ENCODE measurements at regions not wholly inside any gene's neighbourhood (a gene's known extent, or its start where the extent isn't known, plus 50 kb on each side); places are given as distances from the start of the nearest gene placed in this dataset.

DNA sequence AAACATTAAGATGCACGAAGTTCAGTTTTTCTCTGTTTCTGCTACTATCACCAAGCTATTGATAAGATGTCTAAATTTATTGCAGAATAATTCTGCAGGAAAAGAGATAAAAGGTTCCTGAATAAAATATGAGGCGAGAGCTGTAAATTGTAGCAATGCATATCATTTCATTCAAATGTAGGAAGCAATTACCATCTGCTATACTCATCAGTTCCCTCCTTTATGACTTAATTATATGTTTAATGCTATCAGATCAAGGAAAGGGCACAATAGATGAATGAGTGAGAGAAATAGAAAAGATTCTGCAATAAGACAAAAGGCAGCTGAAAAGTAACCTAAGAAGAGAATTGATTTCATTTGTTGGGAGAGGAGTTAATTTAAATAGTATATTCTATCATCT lies 108.2 kb upstream of the GALNT5 start:
- no peak for TF ChIP-seq POLR2AphosphoS5 (IDR thresholded peaks at IDR 0.05)
- TF ChIP-seq, protein P1, sequence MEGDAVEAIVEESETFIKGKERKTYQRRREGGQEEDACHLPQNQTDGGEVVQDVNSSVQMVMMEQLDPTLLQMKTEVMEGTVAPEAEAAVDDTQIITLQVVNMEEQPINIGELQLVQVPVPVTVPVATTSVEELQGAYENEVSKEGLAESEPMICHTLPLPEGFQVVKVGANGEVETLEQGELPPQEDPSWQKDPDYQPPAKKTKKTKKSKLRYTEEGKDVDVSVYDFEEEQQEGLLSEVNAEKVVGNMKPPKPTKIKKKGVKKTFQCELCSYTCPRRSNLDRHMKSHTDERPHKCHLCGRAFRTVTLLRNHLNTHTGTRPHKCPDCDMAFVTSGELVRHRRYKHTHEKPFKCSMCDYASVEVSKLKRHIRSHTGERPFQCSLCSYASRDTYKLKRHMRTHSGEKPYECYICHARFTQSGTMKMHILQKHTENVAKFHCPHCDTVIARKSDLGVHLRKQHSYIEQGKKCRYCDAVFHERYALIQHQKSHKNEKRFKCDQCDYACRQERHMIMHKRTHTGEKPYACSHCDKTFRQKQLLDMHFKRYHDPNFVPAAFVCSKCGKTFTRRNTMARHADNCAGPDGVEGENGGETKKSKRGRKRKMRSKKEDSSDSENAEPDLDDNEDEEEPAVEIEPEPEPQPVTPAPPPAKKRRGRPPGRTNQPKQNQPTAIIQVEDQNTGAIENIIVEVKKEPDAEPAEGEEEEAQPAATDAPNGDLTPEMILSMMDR (IDR thresholded peaks at IDR 0.05; ENCODE audit: poor library complexity, severe bottlenecking) = no peak
- no peak for TF ChIP-seq EZH2 (IDR thresholded peaks at IDR 0.05; ENCODE audit: borderline replicate concordance, insufficient read depth, low read length, poor library complexity, severe bottlenecking)
- no peak for TF ChIP-seq EP300 (conservative IDR thresholded peaks at IDR 0.05; ENCODE audit: poor library complexity, severe bottlenecking)
- no peak for TF ChIP-seq TAF1 (IDR thresholded peaks at IDR 0.05; ENCODE audit: low read depth)
- TF ChIP-seq RAD21 (conservative IDR thresholded peaks at IDR 0.05) = no peak
